ENCODE measurements at regions not wholly inside any gene's neighbourhood (a gene's known extent, or its start where the extent isn't known, plus 50 kb on each side); places are given as distances from the start of the nearest gene placed in this dataset.
"Not testable (repeated sequence)": the region's sequence is repeated elsewhere in the genome, so short reads cannot be mapped to it uniquely, and the experiment has no call there.

DNA sequence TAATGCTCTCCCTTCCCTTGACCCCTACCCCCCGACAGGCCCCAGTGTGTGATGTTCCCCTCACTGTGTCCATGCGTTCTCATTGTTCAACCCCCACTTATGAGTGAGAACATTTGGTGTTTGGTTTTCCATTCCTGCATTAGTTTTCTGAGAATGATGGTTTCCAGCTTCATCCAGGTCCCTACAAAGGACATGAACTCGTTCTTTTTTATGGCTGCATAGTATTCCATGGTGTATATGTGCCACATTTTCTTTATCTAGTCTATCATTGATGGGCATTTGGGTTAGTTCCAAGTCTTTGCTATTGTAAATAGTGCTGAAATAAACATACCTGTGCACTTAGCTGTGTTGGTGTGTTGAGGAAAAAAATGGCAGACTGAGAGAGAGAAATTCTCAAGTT lies 269.9 kb upstream of the ATP11B start:
- not testable (repeated sequence) for H3K4me2 ChIP-seq (ENCODE audit: low read length); H2BK12ac ChIP-seq (ENCODE audit: low read length); H2AFZ ChIP-seq (ENCODE audit: insufficient read depth, low read length, poor library complexity); H3K4me1 ChIP-seq (ENCODE audit: control insufficient read depth in 1 of 2, insufficient read depth in 2 of 2, low read length in 2 of 2); H3K18ac ChIP-seq (ENCODE audit: low read length); H3K9ac ChIP-seq (ENCODE audit: low read length); H4K12ac ChIP-seq (ENCODE audit: low read depth, low read length); H3K14ac ChIP-seq (ENCODE audit: low read length); H3K27ac ChIP-seq (ENCODE audit: low read depth, low read length); H3K36me3 ChIP-seq (ENCODE audit: control insufficient read depth in 1 of 2, insufficient read depth in 2 of 2, low read length in 2 of 2); H3K27me3 ChIP-seq (ENCODE audit: insufficient read depth, low read length); H3K4ac ChIP-seq (ENCODE audit: low read depth, low read length); H4K8ac ChIP-seq (ENCODE audit: low read depth, low read length); H2BK120ac ChIP-seq (ENCODE audit: insufficient read depth, low read length, poor library complexity); H3K4me3 ChIP-seq (ENCODE audit: low read depth, low read length); H3K9me3 ChIP-seq (ENCODE audit: insufficient read depth, low read depth, low read length); H3K23ac ChIP-seq (ENCODE audit: low read length); H2BK5ac ChIP-seq (ENCODE audit: low read depth, low read length, poor library complexity); H3K79me1 ChIP-seq (ENCODE audit: low read length); H2AK5ac ChIP-seq (ENCODE audit: low read length); H4K91ac ChIP-seq (ENCODE audit: low read depth, low read length); DNase-seq; H3K79me2 ChIP-seq (ENCODE audit: control insufficient read depth, insufficient read depth, low read length, poor library complexity)
- no CpG with 5 or more reads among the region's 3 CpGs for WGBS (ENCODE audit: extremely low coverage, insufficient coverage, insufficient read length)

DNA sequence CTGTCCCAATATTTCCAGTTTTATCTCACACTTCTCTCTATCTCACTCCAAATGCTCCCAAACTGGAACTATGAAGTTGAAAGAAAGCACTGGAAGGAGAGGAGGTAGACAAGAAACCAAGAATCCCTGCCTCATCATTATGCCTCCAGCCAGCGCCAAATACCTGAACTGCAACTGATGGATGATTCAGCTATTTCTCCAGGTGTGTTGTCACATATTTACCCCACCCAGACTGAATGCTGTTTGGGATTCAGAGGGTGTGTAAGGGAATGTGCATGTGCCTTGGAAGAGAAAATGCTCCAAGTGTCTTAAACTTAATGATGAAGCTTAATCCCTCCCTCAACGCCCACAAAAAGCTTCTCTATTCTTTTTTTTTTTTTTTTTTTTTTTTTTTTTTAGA lies 269.5 kb upstream of the ATP11B start:
- peak; percentile 1 to 47 for DNase-seq
- H4K12ac ChIP-seq (ENCODE audit: low read depth, low read length), result no peak overlapping the region
- no CpG with 5 or more reads among the region's 2 CpGs for WGBS (ENCODE audit: extremely low coverage, insufficient coverage, insufficient read length)

DNA sequence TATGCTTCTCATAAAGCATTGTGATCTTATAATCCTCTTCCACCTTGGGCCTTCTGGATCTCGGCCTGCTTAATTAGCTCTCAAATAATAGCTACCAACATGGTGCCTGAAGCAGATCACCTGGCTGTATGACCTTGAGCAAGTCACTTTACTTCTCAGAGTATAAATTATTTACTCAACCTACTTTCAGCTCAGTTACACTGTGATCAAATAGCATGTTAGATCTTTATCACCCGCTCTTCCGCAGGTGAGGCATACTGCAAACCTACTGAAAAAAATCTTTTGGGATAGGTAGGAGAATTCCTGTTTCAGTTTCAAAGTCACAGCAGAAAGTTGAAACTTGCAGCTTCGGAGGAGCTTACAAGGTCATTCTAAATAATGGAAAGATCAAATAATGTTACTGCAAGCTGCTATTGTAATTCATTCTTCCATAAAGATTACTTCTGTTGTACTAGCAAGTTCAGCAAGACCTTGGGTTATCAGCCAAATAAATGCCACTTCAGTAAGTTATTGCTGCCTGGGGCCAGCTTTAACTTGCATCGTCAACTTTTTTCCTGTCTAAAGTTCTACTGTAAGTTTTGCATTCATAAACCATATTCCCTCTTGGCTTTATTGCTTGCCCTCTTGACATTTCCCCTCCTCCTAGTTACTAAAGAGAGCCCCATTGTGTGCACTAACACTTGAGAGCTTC lies 268.4 kb upstream of the ATP11B start:
- no peak overlapping the region for H3K18ac ChIP-seq (ENCODE audit: low read length)
- H3K79me1 ChIP-seq (ENCODE audit: low read length), result no peaks in the 10 kb centered on the region
- H3K4me2 ChIP-seq (ENCODE audit: low read length), result no peak overlapping the region
- H3K36me3 ChIP-seq (ENCODE audit: control insufficient read depth in 1 of 2, insufficient read depth in 2 of 2, low read length in 2 of 2), result no peaks in the 10 kb centered on the region
- H3K4me3 ChIP-seq (ENCODE audit: low read depth, low read length), result no peak overlapping the region
- H3K9ac ChIP-seq (ENCODE audit: low read length), result no peak overlapping the region
- no CpG with 5 or more reads among the region's 5 CpGs for WGBS (ENCODE audit: extremely low coverage, insufficient coverage, insufficient read length)
- no peak overlapping the region for H2BK120ac ChIP-seq (ENCODE audit: insufficient read depth, low read length, poor library complexity)
- H2BK5ac ChIP-seq (ENCODE audit: low read depth, low read length, poor library complexity), result no peak overlapping the region
- DNase-seq, result peak in 1 of 2 donors; percentile 4
- H3K79me2 ChIP-seq (ENCODE audit: control insufficient read depth, insufficient read depth, low read length, poor library complexity), result no peaks in the 10 kb centered on the region
- no peak overlapping the region for H2AK5ac ChIP-seq (ENCODE audit: low read length)
- no peaks in the 10 kb centered on the region for H3K9me3 ChIP-seq (ENCODE audit: insufficient read depth, low read depth, low read length)
- no peak overlapping the region for H4K12ac ChIP-seq (ENCODE audit: low read depth, low read length)
- no peak overlapping the region for H3K14ac ChIP-seq (ENCODE audit: low read length)
- no peak overlapping the region for H3K23ac ChIP-seq (ENCODE audit: low read length)
- no peak overlapping the region for H2BK12ac ChIP-seq (ENCODE audit: low read length)
- no peak overlapping the region for H3K27ac ChIP-seq (ENCODE audit: low read depth, low read length)
- H4K91ac ChIP-seq (ENCODE audit: low read depth, low read length), result no peak overlapping the region
- H3K4ac ChIP-seq (ENCODE audit: low read depth, low read length), result no peak overlapping the region
- H3K4me1 ChIP-seq (ENCODE audit: control insufficient read depth in 1 of 2, insufficient read depth in 2 of 2, low read length in 2 of 2), result no peaks in the 10 kb centered on the region
- no peak overlapping the region for H2AFZ ChIP-seq (ENCODE audit: insufficient read depth, low read length, poor library complexity)
- H4K8ac ChIP-seq (ENCODE audit: low read depth, low read length), result no peak overlapping the region
- no peaks in the 10 kb centered on the region for H3K27me3 ChIP-seq (ENCODE audit: insufficient read depth, low read length)

More for the DNA sequence above, 269.5 kb upstream of the ATP11B start:
- no peak overlapping the region for H2AK5ac ChIP-seq (ENCODE audit: low read length)
- H2BK5ac ChIP-seq (ENCODE audit: low read depth, low read length, poor library complexity), result no peak overlapping the region
- no peak overlapping the region for H4K91ac ChIP-seq (ENCODE audit: low read depth, low read length)
- no peak overlapping the region for H2BK120ac ChIP-seq (ENCODE audit: insufficient read depth, low read length, poor library complexity)
- H3K4me2 ChIP-seq (ENCODE audit: low read length), result no peak overlapping the region
- no peak overlapping the region for H3K18ac ChIP-seq (ENCODE audit: low read length)
- no peak overlapping the region for H2AFZ ChIP-seq (ENCODE audit: insufficient read depth, low read length, poor library complexity)
- H3K9me3 ChIP-seq (ENCODE audit: insufficient read depth, low read depth, low read length), result no peaks in the 10 kb centered on the region
- H3K79me1 ChIP-seq (ENCODE audit: low read length), result no peaks in the 10 kb centered on the region
- no peaks in the 10 kb centered on the region for H3K36me3 ChIP-seq (ENCODE audit: control insufficient read depth in 1 of 2, insufficient read depth in 2 of 2, low read length in 2 of 2)
- no peak overlapping the region for H3K4me3 ChIP-seq (ENCODE audit: low read depth, low read length)
- no peak overlapping the region for H2BK12ac ChIP-seq (ENCODE audit: low read length)
- no peak overlapping the region for H3K4ac ChIP-seq (ENCODE audit: low read depth, low read length)
- H3K23ac ChIP-seq (ENCODE audit: low read length), result no peak overlapping the region
- H3K4me1 ChIP-seq (ENCODE audit: control insufficient read depth in 1 of 2, insufficient read depth in 2 of 2, low read length in 2 of 2), result no peaks in the 10 kb centered on the region
- H3K27me3 ChIP-seq (ENCODE audit: insufficient read depth, low read length), result no peaks in the 10 kb centered on the region
- H3K9ac ChIP-seq (ENCODE audit: low read length), result peak overlapping the region; percentile 10
- H3K14ac ChIP-seq (ENCODE audit: low read length), result no peak overlapping the region
- H4K8ac ChIP-seq (ENCODE audit: low read depth, low read length), result no peak overlapping the region
- no peaks in the 10 kb centered on the region for H3K79me2 ChIP-seq (ENCODE audit: control insufficient read depth, insufficient read depth, low read length, poor library complexity)
- H3K27ac ChIP-seq (ENCODE audit: low read depth, low read length), result no peak overlapping the region

DNA sequence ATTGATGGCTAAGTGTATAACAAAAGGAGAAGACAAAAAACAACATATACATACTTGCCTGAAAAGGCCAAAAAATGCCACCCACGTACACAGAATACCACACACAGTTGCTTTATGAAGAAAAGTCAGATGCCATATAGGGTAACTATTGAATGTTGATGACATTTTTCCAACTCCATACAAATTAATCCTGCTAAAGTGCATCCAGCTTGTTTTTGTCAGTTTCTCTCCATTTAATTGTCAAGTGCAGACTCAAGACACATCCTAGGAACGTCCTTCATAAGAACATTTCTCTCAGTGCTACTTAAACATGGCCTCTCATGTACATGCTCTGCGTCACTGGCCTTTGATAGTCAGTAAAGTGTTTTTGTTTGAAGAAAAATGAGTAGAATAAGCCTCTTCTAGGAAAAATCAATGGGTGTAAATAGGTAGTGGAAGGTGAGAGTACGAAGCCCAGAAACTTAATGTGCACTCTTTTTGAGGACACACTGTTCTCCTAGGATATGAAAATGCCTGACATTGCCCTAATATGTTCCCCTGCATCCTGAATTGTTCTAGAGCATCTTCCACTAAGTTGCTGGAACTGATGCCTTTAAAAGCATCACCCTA lies 267.4 kb upstream of the ATP11B start:
- H2AK5ac ChIP-seq (ENCODE audit: low read length), result no peak overlapping the region
- no peak overlapping the region for H3K23ac ChIP-seq (ENCODE audit: low read length)
- H3K27ac ChIP-seq (ENCODE audit: low read depth, low read length), result no peak overlapping the region
- no peak overlapping the region for H4K8ac ChIP-seq (ENCODE audit: low read depth, low read length)
- H3K36me3 ChIP-seq (ENCODE audit: control insufficient read depth in 1 of 2, insufficient read depth in 2 of 2, low read length in 2 of 2), result no peaks in the 10 kb centered on the region
- H3K4me1 ChIP-seq (ENCODE audit: control insufficient read depth in 1 of 2, insufficient read depth in 2 of 2, low read length in 2 of 2), result peaks cover 0 to 3% of the 10 kb centered on the region in 2 experiments
- no peak overlapping the region for H3K4me2 ChIP-seq (ENCODE audit: low read length)
- H4K91ac ChIP-seq (ENCODE audit: low read depth, low read length), result no peak overlapping the region
- H2AFZ ChIP-seq (ENCODE audit: insufficient read depth, low read length, poor library complexity), result no peak overlapping the region
- no peak overlapping the region for H2BK120ac ChIP-seq (ENCODE audit: insufficient read depth, low read length, poor library complexity)
- no peak overlapping the region for H3K14ac ChIP-seq (ENCODE audit: low read length)
- no peak overlapping the region for H3K4me3 ChIP-seq (ENCODE audit: low read depth, low read length)
- H3K9ac ChIP-seq (ENCODE audit: low read length), result no peak overlapping the region
- no peaks in the 10 kb centered on the region for H3K79me1 ChIP-seq (ENCODE audit: low read length)
- H3K79me2 ChIP-seq (ENCODE audit: control insufficient read depth, insufficient read depth, low read length, poor library complexity), result no peaks in the 10 kb centered on the region
- no peak overlapping the region for H3K4ac ChIP-seq (ENCODE audit: low read depth, low read length)
- no peak overlapping the region for H3K18ac ChIP-seq (ENCODE audit: low read length)
- no peak overlapping the region for H2BK5ac ChIP-seq (ENCODE audit: low read depth, low read length, poor library complexity)
- no peaks in the 10 kb centered on the region for H3K9me3 ChIP-seq (ENCODE audit: insufficient read depth, low read depth, low read length)
- no CpG with 5 or more reads among the region's 4 CpGs for WGBS (ENCODE audit: extremely low coverage, insufficient coverage, insufficient read length)
- no peak for DNase-seq
- no peak overlapping the region for H2BK12ac ChIP-seq (ENCODE audit: low read length)
- no peak overlapping the region for H4K12ac ChIP-seq (ENCODE audit: low read depth, low read length)
- no peaks in the 10 kb centered on the region for H3K27me3 ChIP-seq (ENCODE audit: insufficient read depth, low read length)
